ENCODE measurements at regions not wholly inside any gene's neighbourhood (a gene's known extent, or its start where the extent isn't known, plus 50 kb on each side); places are given as distances from the start of the nearest gene placed in this dataset.
"Not testable (repeated sequence)": the region's sequence is repeated elsewhere in the genome, so short reads cannot be mapped to it uniquely, and the experiment has no call there.

DNA sequence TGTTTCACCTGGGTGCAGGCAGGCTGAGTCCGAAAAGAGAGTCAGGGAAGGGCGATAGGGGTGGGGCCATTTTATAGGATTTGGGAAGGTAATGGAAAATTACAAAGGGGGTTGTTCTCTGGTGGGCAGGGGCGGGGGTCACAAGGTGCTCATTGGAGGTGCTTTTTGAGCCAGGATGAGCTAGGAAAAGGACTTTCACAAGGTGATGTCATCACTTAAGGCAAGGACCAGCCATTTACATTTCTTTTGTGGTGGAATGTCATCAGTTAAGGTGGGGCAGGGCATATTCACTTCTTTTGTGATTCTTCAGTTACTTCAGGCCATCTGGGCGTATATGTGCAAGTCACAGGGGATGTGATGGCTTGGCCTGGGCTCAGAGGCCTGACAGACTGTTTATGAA is 1040.0 kb downstream of the TAF11L14 start:
- not testable (repeated sequence) for TF ChIP-seq SUZ12 (IDR thresholded peaks at IDR 0.05; ENCODE audit: extremely low read depth, insufficient read depth, insufficient read length); ZNF274 (IDR thresholded peaks at IDR 0.05; ENCODE audit: low read depth, low read length)

Data from NT2/D1 (cell line).